ENCODE measurements at regions not wholly inside any gene's neighbourhood (a gene's known extent, or its start where the extent isn't known, plus 50 kb on each side); places are given as distances from the start of the nearest gene placed in this dataset.
"Not testable (repeated sequence)": the region's sequence is repeated elsewhere in the genome, so short reads cannot be mapped to it uniquely, and the experiment has no call there.

DNA sequence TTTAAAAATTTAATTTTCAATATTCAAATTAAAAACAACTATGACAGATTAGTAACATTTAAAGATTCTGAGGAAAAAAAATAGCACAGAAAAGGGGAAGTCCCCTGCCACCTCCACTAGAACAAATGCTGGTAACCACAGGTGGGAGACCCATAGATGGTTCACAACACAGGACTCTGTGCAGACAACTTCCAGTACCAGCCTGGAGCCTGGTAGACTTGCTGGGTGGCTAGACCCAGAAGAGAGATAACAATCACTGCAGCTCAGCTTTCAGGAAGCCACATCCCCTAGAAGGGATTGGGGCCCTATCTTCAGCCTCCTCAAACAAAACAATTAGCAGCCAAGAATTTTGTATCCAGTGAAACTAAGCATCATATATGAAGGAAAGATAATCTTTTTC is 179.6 kb upstream of the RND3 start:
- ATAC-seq, DNase-seq: not testable (repeated sequence)

DNA sequence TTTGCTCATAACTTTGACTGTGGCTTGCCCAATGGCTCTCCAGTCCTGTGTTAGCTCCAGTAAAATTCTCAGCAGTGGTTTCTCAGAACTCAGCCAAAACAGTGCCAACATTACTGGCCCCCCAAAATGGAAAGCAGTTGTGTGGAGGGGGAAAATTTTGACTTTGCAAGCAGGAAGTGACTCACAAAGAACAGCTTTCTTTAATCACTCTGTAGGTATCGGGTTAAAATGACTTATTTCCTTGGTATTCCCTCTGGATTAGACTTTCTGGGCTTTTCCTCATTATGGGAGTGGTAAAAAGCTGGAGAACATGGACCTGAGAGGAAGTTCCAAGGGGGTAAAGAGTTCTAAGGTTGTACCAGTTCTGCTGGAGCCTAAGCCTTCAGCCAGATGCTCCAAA is 175.7 kb upstream of the RND3 start:
- ATAC-seq (no peak), DNase-seq (no peak)

DNA sequence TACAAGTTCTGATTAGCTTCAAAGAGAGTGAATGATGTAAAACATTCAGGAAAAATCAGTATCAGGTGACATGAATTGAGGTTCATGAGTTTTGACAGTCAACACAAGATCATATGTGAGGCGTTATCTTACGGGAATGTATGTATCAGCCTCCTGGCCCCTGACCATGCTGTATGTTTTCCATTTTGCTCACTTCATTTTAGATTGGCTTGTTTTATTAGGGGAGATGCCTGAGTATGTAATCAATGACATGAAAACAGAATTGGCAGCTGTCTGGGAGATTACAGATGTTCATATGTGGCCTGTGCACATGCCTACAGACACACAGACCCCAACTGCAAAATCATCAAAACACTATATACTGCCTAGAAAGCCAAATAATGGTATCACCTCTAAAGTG is 168.5 kb upstream of the RND3 start:
- no peak for DNase-seq
- ATAC-seq = no peak

DNA sequence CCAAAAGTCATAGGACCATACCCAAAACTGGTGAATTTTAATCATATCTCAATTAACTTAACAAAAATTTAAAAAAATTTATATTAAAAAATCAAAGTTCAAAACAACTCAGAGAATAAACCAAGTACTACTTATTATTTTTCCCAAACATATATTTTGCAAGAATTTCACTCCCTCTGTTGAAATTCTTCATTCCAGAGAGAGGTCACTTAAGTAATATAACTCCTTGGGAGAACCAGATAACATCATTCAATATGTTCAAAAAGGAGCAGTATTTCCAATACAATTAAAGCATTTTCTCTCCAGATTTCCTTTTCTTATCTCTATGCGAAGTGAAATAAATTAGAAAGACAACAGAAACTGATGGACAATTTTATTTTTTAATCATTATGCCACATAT is 165.9 kb upstream of the RND3 start:
- DNase-seq (no peak), ATAC-seq (no peak)

DNA sequence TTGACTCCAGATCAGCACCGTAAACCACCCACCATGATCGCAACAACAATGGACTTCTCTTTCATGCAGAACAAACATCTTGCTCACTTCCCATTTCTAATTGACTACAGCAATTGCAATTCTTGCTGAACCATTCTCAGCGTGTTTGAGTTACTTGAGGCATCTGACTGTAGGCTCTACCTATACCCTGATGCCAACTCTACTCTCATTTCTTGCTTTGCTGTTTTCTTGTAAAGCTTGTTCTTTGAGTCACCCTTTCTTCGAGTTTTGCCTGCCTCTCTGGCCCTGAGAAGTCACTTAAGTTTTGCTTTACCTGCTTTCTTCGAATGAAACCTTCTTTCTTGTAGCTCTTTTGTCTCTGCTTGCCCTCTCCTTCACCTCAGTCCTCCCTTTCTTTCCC is 160.5 kb upstream of the RND3 start:
- no peak for ATAC-seq
- no peak for DNase-seq

DNA sequence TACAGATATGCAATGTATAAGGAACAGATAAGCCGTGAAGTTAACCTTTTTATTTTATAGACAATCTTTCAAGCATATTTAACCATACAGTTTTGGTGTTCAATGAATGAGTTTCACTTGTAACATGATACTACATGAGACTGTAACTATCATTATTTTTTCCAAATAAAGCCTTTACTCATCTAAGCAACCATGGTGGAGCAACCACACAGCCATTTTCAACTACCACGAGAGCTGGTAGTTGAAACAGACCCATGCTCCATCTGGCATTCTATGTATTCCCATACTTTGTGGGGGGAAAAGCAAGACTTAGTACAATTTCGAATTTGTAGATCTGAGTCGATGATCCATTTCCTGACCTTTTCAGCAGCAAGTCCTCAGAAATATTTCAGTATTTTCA is 159.3 kb upstream of the RND3 start:
- DNase-seq (no peak), ATAC-seq (no peak)

DNA sequence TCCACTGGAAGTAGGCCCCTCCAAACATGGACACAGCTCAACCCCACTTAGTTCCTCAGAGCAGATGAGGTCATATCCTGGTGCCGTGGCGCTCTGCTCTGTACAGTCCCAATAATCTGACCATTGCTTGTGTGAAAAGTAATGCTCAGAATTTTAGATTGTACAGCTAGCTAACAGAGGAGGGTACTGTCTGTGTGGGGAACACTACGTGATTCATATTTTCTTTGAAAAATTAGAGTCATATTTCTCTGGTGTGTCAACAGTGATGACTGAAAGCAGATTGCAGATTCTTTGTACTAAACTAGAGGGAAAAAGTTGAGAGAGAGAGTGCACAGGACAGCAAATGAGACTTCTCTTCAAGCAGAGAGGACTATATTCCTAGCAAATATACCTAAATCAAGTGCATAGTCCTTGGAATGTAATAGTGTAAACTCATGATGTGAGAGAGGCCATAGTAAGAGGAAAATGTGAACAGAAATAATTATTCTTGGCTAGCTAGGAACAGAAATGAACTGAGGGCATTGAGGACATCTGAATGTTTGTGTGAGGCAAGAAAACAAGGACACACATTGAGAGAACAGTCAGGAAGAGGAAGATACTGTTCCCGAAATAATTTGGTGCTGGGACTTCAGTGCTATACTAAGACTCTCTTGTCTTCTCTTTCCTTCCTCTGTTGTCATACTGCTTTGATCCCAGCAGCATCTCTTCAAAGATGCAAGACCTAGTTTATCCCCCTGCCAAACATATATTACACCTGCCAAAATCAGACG is 157.0 kb upstream of the RND3 start:
- ATAC-seq (no peak), DNase-seq (no peak)

DNA sequence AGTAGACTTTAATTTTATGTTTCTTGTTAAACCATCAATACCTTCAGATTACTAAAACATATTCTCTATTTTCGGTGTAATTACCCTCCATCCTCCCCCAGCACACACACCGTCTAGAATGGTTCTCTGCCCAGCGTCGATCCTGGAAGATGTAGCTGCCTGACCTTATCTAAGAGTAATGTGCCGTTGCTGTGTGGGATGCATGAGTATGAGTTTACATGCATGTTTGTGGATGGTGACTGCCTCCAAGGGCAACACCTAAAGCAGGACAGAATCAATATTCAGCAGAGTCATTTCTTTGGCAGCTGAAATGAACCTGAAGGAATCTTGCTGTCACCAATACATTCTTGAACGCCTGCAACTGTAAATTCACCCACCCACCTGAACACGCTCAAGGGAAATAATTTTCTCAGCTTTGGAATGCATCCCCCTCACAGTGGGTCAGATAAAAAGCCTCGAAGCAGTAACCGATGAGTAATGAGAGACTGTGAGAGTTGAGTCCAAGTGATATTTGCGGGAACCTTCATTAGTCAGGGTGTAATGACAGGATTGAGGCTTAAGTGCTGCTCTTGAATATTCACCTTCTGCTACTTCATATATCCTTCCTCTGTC is 155.8 kb upstream of the RND3 start:
- DNase-seq (no peak), ATAC-seq (no peak)

DNA sequence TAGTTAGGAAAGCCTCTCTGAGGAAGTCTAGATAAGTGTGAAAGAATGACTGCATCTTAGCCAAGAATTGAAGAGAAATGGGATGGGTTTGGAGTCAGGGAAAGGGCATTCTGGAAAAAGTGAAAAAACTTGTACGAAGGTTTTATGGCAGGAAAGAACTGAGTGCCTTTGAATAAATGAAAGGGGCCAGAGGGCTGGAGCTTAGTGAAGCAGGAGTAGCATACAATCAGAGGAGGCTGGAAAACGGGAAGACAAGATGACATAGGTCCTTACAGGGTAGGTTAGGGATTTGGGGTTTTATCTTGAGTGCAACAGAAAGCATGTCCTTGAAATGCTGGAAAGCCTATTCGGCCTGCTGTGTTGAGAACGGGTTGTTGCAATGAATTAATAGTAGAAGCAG is 152.6 kb upstream of the RND3 start:
- no peak for ATAC-seq
- DNase-seq = no peak

DNA sequence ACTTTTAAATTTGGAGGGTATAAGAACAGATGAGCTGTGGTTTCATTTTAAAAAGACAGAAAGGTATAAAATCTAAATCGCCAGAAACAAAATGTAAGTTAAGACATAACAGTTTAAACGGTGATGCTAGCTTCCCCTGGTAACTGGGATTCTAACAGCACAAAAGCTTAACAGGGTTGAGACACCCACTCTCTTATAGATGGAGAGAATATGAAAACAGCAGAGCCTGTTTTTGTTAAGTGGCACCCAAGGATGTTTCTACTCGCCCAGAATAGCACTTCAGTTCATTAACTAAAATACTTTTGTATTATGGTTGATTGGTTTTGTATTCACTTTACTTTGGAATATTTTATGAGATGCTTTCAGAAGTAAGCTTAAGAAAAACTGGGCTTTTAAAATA is 151.9 kb upstream of the RND3 start:
- ATAC-seq = no peak
- no peak for DNase-seq

DNA sequence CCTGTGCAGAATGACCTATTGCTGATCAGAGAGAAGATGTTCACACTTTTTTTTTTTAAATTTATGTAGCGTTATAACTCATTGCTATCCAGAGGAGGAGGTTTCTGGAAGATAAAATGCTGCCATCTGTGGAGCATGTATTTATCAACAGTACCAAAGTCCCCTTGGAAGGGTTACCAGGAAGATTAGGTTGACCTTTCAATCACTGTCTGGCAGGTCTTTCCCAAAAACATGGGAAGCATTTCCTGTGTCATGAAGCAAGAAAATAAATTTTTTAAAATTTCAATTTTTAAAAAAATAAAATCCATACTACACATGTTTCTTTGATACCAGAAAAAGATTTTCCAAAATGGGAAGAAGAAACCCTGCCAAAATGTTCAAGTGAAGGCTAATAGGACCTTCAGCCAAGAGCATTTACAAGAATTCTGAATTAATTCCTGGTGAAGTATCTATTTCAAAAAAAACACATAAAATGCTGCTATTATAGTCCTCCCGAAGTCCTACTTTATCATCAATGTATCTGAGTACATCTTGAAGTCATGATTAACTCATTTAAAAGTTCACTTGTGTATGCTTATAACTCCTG is 143.9 kb upstream of the RND3 start:
- ATAC-seq = no peak
- DNase-seq = no peak

DNA sequence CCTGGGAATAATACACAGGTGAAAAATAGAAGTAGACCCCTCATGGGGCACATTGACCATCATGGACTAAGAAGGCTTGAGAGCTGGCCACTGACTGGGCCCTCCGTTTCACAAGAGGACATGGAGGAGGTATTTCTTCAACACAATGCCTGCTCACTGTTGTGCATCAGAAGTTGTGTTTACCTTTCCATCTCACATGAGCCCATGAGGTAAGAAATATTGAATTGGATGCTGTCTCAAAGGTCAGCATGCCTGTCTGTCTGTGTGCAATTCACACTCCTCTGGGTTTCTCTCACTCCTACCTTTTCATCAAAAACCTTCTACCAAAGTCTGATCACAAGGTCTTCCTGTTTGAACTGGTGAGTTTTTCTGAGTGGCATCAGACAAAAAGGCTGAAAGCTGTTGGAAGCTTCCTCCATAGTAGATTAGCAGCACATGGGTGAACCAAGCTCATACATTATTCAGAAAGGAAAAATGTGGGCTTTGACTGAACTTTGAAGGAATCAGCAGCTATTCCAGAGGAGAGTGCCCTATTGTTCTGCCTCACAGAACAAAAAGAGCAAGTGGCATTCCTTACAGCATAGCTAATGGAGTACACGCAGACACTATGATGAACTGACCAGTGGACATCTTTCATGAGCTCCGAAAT is 143.2 kb upstream of the RND3 start:
- DNase-seq (no peak), ATAC-seq (no peak)

DNA sequence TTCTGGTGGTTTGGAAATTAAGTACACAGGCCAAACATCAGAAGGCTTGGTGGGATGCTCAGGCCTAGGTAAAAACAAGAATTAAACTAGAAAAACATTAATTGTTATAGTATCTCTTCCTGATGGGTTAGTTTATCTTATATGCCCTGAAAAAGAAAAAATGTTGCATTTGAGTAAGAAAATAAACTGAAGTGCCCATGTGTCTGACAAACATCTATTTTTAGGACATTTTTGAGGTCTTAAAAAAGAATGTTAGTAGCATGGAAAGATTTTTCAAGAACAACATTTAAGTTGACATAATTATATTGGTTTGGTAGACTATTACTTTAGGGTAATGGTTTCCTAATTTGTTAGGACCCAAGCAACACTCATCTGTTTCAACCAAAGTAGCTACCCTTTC is 140.1 kb upstream of the RND3 start:
- DNase-seq (no peak), ATAC-seq (no peak)

DNA sequence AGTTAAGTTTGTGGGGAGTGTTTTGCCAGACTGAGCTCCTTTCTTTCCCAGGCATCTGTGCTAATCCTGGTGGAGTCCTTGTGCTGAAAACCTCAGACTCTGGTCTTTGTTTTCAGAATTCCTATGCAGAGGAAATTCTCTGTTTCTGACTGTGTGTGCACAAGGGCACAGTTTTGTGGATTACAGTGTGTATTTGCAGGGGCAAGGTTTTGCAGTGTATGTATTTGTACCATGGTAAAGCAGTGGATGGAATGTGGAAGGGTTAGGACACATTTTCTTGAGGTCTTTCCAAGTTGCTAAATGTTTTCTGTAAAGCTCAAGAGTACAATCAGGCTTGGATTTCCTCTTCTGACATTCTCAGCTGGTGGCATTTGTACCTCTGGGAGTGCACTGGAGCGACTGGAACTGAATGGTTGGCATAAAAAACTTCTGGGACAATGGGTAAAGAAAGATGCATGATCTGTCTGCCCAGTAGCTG is 139.5 kb upstream of the RND3 start:
- DNase-seq (no peak), ATAC-seq (no peak)

DNA sequence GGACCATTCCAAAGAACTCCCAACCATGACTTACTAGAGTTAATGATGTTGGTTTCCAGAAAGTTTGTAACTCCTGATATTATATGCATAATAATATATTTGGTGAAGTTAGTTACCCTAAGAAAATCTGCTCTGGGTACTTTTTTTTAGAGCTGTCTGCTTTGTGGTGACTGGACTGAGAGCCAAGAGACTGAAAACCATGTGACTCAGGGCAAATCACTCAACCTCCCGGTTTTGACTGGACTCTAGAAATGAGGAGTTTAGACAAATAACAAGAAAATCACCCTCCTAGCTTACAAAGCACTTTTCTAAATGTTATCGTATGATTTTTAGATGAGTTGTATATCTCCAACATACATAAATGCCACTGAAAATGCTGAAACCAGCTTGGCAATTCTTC is 138.3 kb upstream of the RND3 start:
- ATAC-seq (no peak), DNase-seq (no peak)

DNA sequence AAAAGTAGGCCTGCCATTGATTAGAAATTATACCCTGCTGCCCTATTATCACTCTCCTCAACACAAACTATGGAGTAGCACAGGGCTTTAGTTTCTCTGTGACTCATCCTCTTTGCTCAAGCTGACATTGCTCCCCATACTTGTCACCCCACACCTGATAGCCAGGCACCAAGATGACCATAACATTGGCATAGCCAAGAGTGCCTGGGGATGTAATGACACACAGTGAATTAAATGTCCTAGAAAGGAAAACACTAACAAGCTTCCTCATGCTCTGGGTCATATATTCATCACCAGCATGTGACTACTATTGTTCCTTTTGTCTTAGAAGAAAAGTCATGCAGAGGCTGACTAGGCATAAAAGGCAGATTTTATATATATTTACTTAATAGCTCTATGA is 137.8 kb upstream of the RND3 start:
- no peak for DNase-seq
- ATAC-seq = no peak

DNA sequence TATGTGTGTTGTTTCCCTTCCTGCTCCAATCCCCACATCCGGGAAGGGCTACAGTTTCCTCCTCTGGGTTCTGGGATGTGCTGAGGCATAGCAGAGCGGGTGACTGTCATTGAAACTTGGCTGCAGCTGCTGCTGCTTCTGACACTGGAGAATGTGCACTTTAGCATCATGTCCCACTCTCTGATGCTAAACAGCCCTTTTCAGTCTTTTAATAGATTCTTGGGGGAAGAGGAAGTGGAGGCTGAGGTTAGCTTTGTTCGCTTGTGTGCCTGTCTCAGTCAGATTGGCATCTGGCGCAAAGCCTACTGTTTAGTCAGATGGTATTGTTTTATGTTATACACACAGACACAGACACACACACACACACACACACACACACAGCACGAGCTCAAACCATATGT is 136.5 kb upstream of the RND3 start:
- DNase-seq = no peak

DNA sequence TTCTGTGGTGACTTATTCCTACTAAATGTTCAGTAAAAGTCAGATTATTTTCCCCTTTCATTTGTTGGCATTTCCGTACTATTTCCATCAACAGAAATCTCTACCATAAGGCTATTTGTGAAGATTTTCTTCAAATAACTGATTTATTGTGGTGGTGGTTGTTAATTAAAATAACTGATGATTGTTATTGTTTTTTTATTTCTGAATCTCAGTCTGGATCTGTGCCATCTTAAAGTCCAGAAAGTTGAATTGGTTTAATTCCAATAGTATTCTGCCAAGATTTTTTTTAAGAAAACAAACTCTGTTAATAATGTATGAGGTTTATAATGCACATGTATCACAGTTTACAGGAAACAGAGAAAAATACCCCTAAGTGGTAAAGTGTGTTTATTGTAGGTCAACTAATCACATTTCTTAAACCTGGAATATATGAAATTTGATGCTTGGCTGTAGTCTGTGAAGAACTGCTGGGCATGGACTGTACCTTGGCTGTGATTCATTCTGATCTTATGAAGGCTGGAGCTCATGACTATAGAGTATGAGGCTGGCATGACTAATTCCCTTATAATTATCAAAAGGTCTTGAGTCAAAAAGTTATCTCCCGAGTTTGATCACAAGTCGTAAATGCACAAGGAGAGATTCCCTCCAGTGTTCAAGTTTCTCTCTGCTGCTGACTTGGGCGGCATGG is 134.2 kb upstream of the RND3 start:
- ATAC-seq (no peak), DNase-seq (no peak)

More for the DNA sequence above, 136.5 kb upstream of the RND3 start:
- no peak for ATAC-seq

DNA sequence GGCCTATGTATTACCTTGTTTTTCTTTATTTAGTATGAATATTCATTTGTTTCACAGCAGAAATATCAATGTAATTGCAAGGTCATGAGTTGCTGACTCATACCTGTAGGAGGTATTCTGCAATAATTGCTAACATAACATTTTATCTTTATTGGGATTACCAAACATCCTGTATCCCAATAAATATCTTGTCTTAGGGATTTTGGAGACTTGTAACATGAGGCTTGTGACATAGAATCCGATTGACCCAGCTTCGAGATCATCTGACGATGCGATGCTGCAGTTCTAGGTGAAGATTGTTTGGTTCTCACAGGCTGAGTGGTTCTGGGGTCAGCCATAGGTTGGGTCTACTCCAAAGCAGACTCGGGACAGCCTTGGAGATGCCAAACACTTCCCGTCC is 133.4 kb upstream of the RND3 start:
- DNase-seq = no peak
- ATAC-seq = no peak

DNA sequence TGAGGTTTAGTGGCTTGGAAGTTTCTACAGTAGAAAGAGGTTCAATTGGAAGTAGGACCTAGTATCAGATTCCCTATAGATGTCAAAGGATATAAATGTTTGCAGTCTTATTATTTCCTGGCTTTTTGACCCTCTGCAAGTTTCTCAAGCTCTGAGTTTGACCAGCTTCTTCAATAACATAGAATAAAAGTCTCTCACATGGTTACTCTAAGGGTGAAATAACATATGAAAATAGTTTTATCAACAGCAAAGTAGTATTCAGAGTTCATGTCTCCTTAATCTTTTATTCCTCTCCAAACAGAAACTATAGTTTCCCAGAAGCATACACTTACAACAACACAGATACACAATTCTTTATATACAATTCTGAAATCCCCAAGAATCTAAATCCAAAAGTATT is 132.9 kb upstream of the RND3 start:
- ATAC-seq (no peak), DNase-seq (no peak)

DNA sequence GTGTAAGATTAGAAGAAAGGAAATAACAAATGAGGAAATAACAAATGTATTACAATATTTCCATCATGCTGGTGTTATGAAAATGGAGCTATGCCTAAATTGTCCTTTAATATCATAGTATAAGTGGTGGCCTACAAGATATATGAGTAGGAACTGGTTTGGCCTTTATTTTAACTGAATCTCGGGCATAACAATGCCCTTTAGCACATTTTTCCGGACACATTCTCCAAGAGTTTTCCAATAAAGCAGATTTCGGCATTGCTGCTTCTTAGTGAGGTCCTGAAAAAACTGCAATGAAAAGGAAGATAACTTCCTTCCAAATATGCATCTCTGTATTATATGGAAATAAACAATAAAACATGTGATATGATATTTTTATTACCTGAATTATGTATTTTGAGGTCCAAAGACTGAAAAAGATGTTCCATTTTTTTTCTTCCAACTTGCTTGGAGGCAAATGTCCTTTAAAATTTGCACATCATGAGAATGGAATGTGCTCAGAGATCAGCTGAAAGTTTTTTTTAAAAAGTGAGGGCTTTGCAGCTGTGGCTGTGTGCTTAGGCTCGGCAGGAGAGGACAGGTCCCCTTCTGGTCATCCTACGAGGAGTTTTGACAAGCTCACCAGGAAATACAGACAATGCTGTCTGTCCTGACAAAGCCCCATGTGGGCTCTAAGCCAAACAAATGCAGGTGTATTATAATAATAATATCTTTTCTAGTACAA is 132.3 kb upstream of the RND3 start:
- ATAC-seq (no peak), DNase-seq (no peak)
